Ovary (tissue), 7 donors: ENCODE measurements at regions not wholly inside any gene's neighbourhood (a gene's known extent, or its start where the extent isn't known, plus 50 kb on each side); places are given as distances from the start of the nearest gene placed in this dataset.

Source experiments
- DNase-seq, 5 donors: peaks; one replicate each; pipeline ENCODE4 v3.0.0-alpha.2; 2019 to 2020
- H3K27ac ChIP-seq, 2 donors: fragments of 200-600 bp; one replicate each; pipeline versions ENCODE4 v1.5.1 to v1.8.0; 2019 to 2022
- H3K27me3 ChIP-seq: fragments of 200-600 bp; one replicate; pipeline ENCODE4 v1.8.0; 2022
- H3K36me3 ChIP-seq: fragments of 200-600 bp; sonication (generic); one replicate; pipeline ENCODE4 v1.5.1; 2019
- H3K4me1 ChIP-seq: one replicate; pipeline ENCODE4 v1.8.1; 2013; ENCODE audit warnings: mild to moderate bottlenecking, moderate library complexity; ENCODE audit not compliant: insufficient read depth
- H3K4me3 ChIP-seq: fragments of 200-600 bp; sonication (generic); one replicate; pipeline ENCODE4 v1.5.1; 2017
- H3K9me3 ChIP-seq, 2 donors: fragments of 200-600 bp in 1 of 2; sonication (generic) in 1 of 2; one replicate each; pipeline versions ENCODE4 v1.5.1 to v1.8.1; 2013 to 2019; ENCODE audit warnings: mild to moderate bottlenecking in 1 of 2, moderate library complexity in 1 of 2
- EP300 ChIP-seq: sonication (generic); formaldehyde crosslinking; IDR thresholded peaks from one replicate; pipeline ENCODE4 v1.6.1; 2017; ENCODE audit warnings: antibody characterized with exemption
- POLR2A ChIP-seq: fragments of 450-650 bp; IDR thresholded peaks from one replicate; pipeline ENCODE4 v1.6.1; 2017; ENCODE audit warnings: antibody characterized with exemption, mild to moderate bottlenecking, moderate library complexity
- WGBS, 3 donors: extraction: QIAGEN DNeasy Blood & Tissue Kit in 1 of 3; methylation state at CpG; one replicate each; pipeline versions ENCODE4 v1.1.5 to v1.1.7; 2013 to 2017; 5-methylcytosine and 5-hydroxymethylcytosine counted together
- intact Hi-C, 4 donors: fragments of 100-400 bp; cut with DNase I; formaldehyde crosslinking; loops; one replicate each; pipeline versions ENCODE4 v1.11.0 to v1.15.1; 2022 to 2023
- TF ChIP-seq, protein P1 (sequence below), 3 donors: fragments of 450-650 bp in 2 of 3; fragments of 200-600 bp in 1 of 3; IDR thresholded peaks; one replicate each; pipeline versions ENCODE4 v1.5.1 to v1.8.0; 2016 to 2022; ENCODE audit warnings: antibody characterized with exemption in 3 of 3, mild to moderate bottlenecking in 1 of 3
- donor health status: DM: no; HTN: no; CAD: no; lungs with moderate emphysema.
- donor health status: DM: no; HTN: no; CAD: no.
- donor health status: Bipolar disorder and iron deficiency.
- donor health status: DM: no; HTN: no; CAD: no.
- donor health status: DM: yes; HTN: yes; CAD: no.

DNA sequence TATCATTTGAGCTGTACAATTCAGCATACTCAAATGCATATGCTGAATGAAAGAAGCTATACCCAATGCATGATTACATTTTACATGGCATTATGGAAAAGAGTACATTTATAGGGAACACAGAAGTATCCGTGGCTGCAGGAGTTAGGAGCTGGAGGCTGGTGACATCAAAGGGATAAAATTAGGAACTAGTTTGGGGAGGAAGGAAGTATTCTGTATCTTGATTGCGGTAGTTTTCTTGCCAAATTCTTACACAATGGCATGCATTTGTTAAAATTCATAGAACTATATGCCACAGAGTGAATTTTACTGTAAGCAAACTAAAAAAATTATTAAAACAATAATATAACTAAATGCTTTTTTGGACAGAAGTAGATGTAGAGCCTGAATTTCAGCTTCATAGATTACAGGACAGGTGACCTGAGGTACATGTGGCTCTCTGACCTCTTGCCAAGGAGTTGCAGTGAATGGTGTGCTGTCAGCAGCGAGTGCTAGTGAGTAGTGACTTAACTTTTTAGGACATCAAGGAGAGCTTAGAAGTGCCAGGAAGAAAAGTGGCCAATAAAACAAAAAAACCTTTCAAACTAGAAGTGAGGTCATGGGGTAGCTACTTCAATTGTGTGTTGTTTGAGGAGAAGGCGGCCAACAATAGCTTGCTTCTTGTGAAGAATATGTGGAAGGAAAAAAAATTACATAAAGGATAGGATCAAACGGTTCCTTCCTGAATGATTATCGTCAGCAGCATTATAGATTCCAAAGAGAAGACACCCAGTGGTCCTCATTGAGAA is 514.9 kb upstream of the CLINT1 start:
- Histone ChIP-seq H3K4me1 (no peaks in the 10 kb centered on the region), H3K4me3 (no peak overlapping the region), H3K9me3 (no peaks in the 10 kb centered on the region), H3K27ac (no peak overlapping the region), H3K36me3 (no peaks in the 10 kb centered on the region), H3K27me3 (no peaks in the 10 kb centered on the region)
- no peak for TF ChIP-seq POLR2A
- TF ChIP-seq, protein P1, sequence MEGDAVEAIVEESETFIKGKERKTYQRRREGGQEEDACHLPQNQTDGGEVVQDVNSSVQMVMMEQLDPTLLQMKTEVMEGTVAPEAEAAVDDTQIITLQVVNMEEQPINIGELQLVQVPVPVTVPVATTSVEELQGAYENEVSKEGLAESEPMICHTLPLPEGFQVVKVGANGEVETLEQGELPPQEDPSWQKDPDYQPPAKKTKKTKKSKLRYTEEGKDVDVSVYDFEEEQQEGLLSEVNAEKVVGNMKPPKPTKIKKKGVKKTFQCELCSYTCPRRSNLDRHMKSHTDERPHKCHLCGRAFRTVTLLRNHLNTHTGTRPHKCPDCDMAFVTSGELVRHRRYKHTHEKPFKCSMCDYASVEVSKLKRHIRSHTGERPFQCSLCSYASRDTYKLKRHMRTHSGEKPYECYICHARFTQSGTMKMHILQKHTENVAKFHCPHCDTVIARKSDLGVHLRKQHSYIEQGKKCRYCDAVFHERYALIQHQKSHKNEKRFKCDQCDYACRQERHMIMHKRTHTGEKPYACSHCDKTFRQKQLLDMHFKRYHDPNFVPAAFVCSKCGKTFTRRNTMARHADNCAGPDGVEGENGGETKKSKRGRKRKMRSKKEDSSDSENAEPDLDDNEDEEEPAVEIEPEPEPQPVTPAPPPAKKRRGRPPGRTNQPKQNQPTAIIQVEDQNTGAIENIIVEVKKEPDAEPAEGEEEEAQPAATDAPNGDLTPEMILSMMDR (IDR thresholded peaks at IDR 0.05) = no peak
- TF ChIP-seq EP300 = no peak
- WGBS, 3 donors = 73 to 85% (median 84%) methylated on average over 6 of the region's 6 CpGs
- no peak for DNase-seq
- intact Hi-C loops = no loop called here

DNA sequence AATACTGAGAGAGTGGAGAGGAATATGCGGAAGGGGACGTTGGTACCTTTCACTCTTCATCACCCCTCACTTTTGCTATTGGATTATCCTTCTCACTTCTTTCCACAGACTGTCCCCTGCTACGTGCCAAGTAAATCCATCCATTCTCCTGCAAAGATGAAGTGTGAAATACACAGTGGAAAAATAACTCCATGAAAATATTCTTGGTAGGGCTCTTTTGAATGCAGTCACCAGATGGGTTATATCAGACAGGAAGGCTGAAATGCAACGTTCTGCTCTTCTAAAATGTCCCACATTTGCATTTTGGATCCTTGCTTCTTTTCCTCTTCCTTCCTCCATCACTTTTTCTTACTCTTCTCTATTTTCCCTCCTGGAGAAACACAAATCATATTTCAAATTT is 510.3 kb upstream of the CLINT1 start:
- Histone ChIP-seq H3K9me3 (no peaks in the 10 kb centered on the region), H3K4me1 (no peaks in the 10 kb centered on the region), H3K4me3 (no peak overlapping the region), H3K27ac (no peak overlapping the region), H3K27me3 (no peaks in the 10 kb centered on the region), H3K36me3 (no peaks in the 10 kb centered on the region)
- no peak for TF ChIP-seq EP300
- TF ChIP-seq POLR2A = no peak
- TF ChIP-seq, protein P1 (IDR thresholded peaks at IDR 0.05) = no peak
- DNase-seq = no peak
- intact Hi-C loops = no loop called here
- 69 to 79% (median 76%) methylated on average over 4 of the region's 4 CpGs for WGBS, 3 donors

DNA sequence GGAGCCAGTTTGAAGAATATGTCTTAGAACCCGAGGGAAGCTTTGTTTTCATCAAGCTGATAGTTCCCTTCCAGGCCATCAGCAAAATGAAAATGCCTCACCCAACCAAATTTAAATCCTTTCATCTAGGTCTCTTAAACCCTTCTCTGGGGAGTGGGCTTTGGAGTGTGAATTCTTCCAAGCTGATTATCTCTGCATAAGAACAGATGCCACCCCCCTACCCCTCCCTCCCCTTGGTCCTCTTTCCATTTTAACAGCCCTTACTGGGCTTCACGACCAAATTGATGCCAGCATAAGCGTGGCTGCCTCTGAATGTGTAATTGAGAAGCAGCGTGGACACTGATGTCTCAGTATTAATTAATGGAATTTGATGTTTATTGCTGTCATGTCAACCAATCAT is 509.7 kb upstream of the CLINT1 start:
- TF ChIP-seq EP300 (no peak), POLR2A (no peak)
- TF ChIP-seq, protein P1 (IDR thresholded peaks at IDR 0.05) = no peak
- no peaks in the 10 kb centered on the region for H3K9me3 ChIP-seq
- H3K36me3 ChIP-seq = no peaks in the 10 kb centered on the region
- no peaks in the 10 kb centered on the region for H3K27me3 ChIP-seq
- WGBS, 3 donors = 80 to 82% (median 81%) methylated on average over 4 of the region's 4 CpGs
- intact Hi-C loops = no loop called here
- no peak for DNase-seq
- no peak overlapping the region for H3K27ac ChIP-seq
- H3K4me1 ChIP-seq = no peaks in the 10 kb centered on the region
- H3K4me3 ChIP-seq = no peak overlapping the region

DNA sequence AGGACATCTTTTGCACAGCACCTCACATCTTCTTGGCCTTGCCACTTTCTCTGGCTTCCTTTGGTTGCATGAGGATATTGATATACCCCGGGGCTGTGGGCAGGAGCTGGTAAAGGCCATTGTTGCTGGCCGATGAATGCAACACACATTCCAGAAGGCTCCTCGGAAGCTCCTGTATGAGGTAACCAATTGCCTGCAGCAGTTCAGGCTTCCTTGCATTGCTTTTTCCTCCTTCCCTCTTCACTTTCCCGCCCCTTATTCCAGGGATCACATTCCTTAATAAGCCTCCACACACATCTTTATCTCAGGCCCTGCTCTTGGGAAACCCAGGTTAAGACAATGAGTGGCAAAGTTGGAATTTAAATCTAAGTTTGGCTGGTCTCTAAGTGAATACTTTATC is 505.4 kb upstream of the CLINT1 start:
- DNase-seq = no peak
- H3K36me3 ChIP-seq = no peaks in the 10 kb centered on the region
- intact Hi-C loops = no loop called here
- H3K4me1 ChIP-seq = no peaks in the 10 kb centered on the region
- no peaks in the 10 kb centered on the region for H3K27me3 ChIP-seq
- no peak overlapping the region for H3K27ac ChIP-seq
- H3K9me3 ChIP-seq = no peaks in the 10 kb centered on the region
- WGBS, 3 donors = 79 to 97% (median 83%) methylated on average over 4 of the region's 4 CpGs
- H3K4me3 ChIP-seq = no peak overlapping the region
- TF ChIP-seq EP300 (no peak), POLR2A (no peak)
- TF ChIP-seq, protein P1 (IDR thresholded peaks at IDR 0.05) = no peak
